ENCODE measurements at regions not wholly inside any gene's neighbourhood (a gene's known extent, or its start where the extent isn't known, plus 50 kb on each side); places are given as distances from the start of the nearest gene placed in this dataset.

GRCh38 chr12:75917083-75917482 lies 114.5 kb downstream of the PHLDA1 start:
- H3K9ac ChIP-seq (ENCODE audit: low read depth, low read length): no peak overlapping the region
- H3K36me3 ChIP-seq (ENCODE audit: control insufficient read depth, insufficient read depth, low read length): no peaks in the 10 kb centered on the region
- H3K27ac ChIP-seq (ENCODE audit: insufficient read depth, low read length): no peak overlapping the region
- H3K4ac ChIP-seq (ENCODE audit: low read depth, low read length): no peak overlapping the region
- H3K14ac ChIP-seq (replicated peaks; ENCODE audit: low read depth, low read length): no peak overlapping the region
- no peaks in the 10 kb centered on the region for H3K27me3 ChIP-seq (ENCODE audit: control insufficient read depth, insufficient read depth, low read length)
- H3K79me1 ChIP-seq (ENCODE audit: low read depth in 1 of 2, low read length in 2 of 2): no peaks in the 10 kb centered on the region
- H2AK9ac ChIP-seq (replicated peaks; ENCODE audit: low read depth, low read length, poor library complexity): no peak overlapping the region
- DNase-seq (no peak), ATAC-seq (ENCODE audit: low read depth) (no peak)
- no peaks in the 10 kb centered on the region for H3K9me1 ChIP-seq (ENCODE audit: insufficient read depth, low read length)
- H3K56ac ChIP-seq (ENCODE audit: extremely low read depth, insufficient read depth, low read length): no peak overlapping the region
- H2BK20ac ChIP-seq (ENCODE audit: low read depth, low read length): no peak overlapping the region
- no peak overlapping the region for H2BK120ac ChIP-seq (ENCODE audit: low read depth, low read length)
- no peak overlapping the region for H2BK5ac ChIP-seq (ENCODE audit: low read depth, low read length, poor library complexity, severe bottlenecking)
- H3K9me3 ChIP-seq (ENCODE audit: control insufficient read depth, insufficient read depth, low read length): no peaks in the 10 kb centered on the region
- BruUV-seq (replicated peaks): no TSS peak
- no peak overlapping the region for H2BK15ac ChIP-seq (ENCODE audit: low read depth, low read length)
- H2AK5ac ChIP-seq (ENCODE audit: low read depth, low read length): no peak overlapping the region
- no peaks in the 10 kb centered on the region for H4K20me1 ChIP-seq (ENCODE audit: insufficient read depth, low read length)
- no peak overlapping the region for H4K8ac ChIP-seq (ENCODE audit: low read depth in 2 of 2, low read length in 2 of 2)
- CTCF ChIA-PET: interaction anchor here (1.2 kb wide), 1 partner anchor 13 kb away, joined by 5 read pairs; no protein-coding TSS in a partner anchor
- H3K18ac ChIP-seq (ENCODE audit: low read depth, low read length): no peak overlapping the region
- dilution Hi-C loops (cut with HindIII; ENCODE audit: low sequenced_read_pairs, unreplicated experiment) (no loop called here), intact Hi-C loops (cut with micrococcal nuclease) (no loop called here), in situ Hi-C loops (cut with MboI; ENCODE audit: low sequenced_read_pairs) (no loop called here)
- no peak overlapping the region for H3K23ac ChIP-seq (ENCODE audit: low read depth, low read length)
- H2AFZ ChIP-seq (replicated peaks; ENCODE audit: low read length, poor library complexity): no peak overlapping the region
- no peak overlapping the region for H3K4me2 ChIP-seq (ENCODE audit: low read depth, low read length)
- H3K4me1 ChIP-seq (ENCODE audit: control insufficient read depth, insufficient read depth, low read length): peaks cover 4% of the 10 kb centered on the region; the same call in 1 of the 2 replicates
- TF ChIP-seq POLR2A (IDR thresholded peaks at IDR 0.05; ENCODE audit: low read depth, low read length) (no peak), NFE2L2 (IDR thresholded peaks at IDR 0.05; ENCODE audit: low read depth, low read length) (no peak), BHLHE40 (IDR thresholded peaks at IDR 0.05; ENCODE audit: low read depth, low read length) (no peak)
- H3K4me3 ChIP-seq (ENCODE audit: insufficient read depth, low read depth, low read length): no peak overlapping the region
- POLR2A ChIA-PET (ENCODE audit: unreplicated experiment): interaction anchor here (0.5 kb wide), 1 partner anchor 24 kb away, joined by 6 read pairs; no protein-coding TSS in a partner anchor
- H4K91ac ChIP-seq (ENCODE audit: insufficient read depth, low read depth, low read length): no peak overlapping the region
- H4K5ac ChIP-seq (ENCODE audit: low read depth, low read length): no peak overlapping the region
